OCI-LY1 (cell line): ENCODE measurements at regions not wholly inside any gene's neighbourhood (a gene's known extent, or its start where the extent isn't known, plus 50 kb on each side); places are given as distances from the start of the nearest gene placed in this dataset.
"Not testable (repeated sequence)": the region's sequence is repeated elsewhere in the genome, so short reads cannot be mapped to it uniquely, and the experiment has no call there.

Experiments
- H2AFZ ChIP-seq: fragments of 200-600 bp; sonication (generic), shearing (Covaris generic); 2 replicates; pipeline ENCODE4 v1.6.0; 2014; ENCODE audit warnings: antibody characterized with exemption, mild to moderate bottlenecking, low read length
- H3F3A ChIP-seq: fragments of 200-600 bp; sonication (generic), shearing (Covaris generic); 2 replicates; pipeline ENCODE4 v1.6.0; 2014; ENCODE audit warnings: mild to moderate bottlenecking, antibody characterized with exemption, low read length, moderate library complexity; ENCODE audit not compliant: insufficient read depth
- H3K27ac ChIP-seq: fragments of 200-600 bp; sonication (generic); 2 replicates; pipeline ENCODE4 v1.5.1; 2014; ENCODE audit warnings: low read length, mixed run types, mild to moderate bottlenecking, low read depth; ENCODE audit not compliant: poor library complexity, severe bottlenecking
- H3K27me3 ChIP-seq: fragments of 200-600 bp; sonication (generic); 2 replicates; pipeline ENCODE4 v1.6.0; 2014; ENCODE audit warnings: antibody characterized with exemption, mild to moderate bottlenecking, low read length, moderate library complexity; ENCODE audit not compliant: insufficient read depth
- H3K36me3 ChIP-seq: fragments of 200-600 bp; sonication (generic); 2 replicates; pipeline ENCODE4 v1.6.1; 2014; ENCODE audit warnings: mild to moderate bottlenecking, antibody characterized with exemption, low read length, moderate library complexity, mixed read lengths; ENCODE audit not compliant: insufficient read depth
- H3K4me1 ChIP-seq: fragments of 200-600 bp; sonication (generic); 2 replicates; pipeline ENCODE4 v1.5.1; 2014; ENCODE audit warnings: mild to moderate bottlenecking, low read length, moderate library complexity; ENCODE audit not compliant: insufficient read depth, severe bottlenecking
- H3K4me2 ChIP-seq: fragments of 200-600 bp; sonication (generic), shearing (Covaris generic); 2 replicates; pipeline ENCODE4 v1.6.1; 2014; ENCODE audit warnings: low read length
- H3K4me3 ChIP-seq: fragments of 200-600 bp; sonication (generic); 2 replicates; pipeline ENCODE4 v1.5.1; 2014; ENCODE audit warnings: low read length, low read depth, mild to moderate bottlenecking, mixed read lengths; ENCODE audit not compliant: poor library complexity, severe bottlenecking
- H3K79me2 ChIP-seq: fragments of 200-600 bp; shearing (Covaris generic); 2 replicates; pipeline ENCODE4 v1.6.1; 2016; ENCODE audit warnings: mixed run types, low read length, mixed read lengths; ENCODE audit not compliant: insufficient read depth
- H3K9ac ChIP-seq: fragments of 200-600 bp; sonication (generic), shearing (Covaris generic); 2 replicates; pipeline ENCODE4 v1.6.1; 2014; ENCODE audit warnings: mild to moderate bottlenecking, low read length, mixed read lengths
- H3K9me2 ChIP-seq: fragments of 200-600 bp; sonication (generic), shearing (Covaris generic); 2 replicates; pipeline ENCODE4 v1.6.1; 2014; ENCODE audit warnings: low read depth, mild to moderate bottlenecking, low read length, mixed read lengths
- H3K9me3 ChIP-seq: fragments of 200-600 bp; shearing (Covaris generic); 2 replicates; pipeline ENCODE4 v1.6.1; 2014; ENCODE audit warnings: low read length, mixed read lengths
- H4K20me1 ChIP-seq: fragments of 200-600 bp; sonication (generic), shearing (Covaris generic); 2 replicates; pipeline ENCODE4 v1.6.0; 2016; ENCODE audit warnings: mild to moderate bottlenecking, low read length; ENCODE audit not compliant: insufficient read depth
- EZH2 ChIP-seq: fragments of 200-600 bp; sonication (generic), shearing (Covaris generic); IDR thresholded peaks from 2 replicates; pipeline ENCODE4 v1.8.0; 2017; ENCODE audit warnings: borderline replicate concordance, mixed run types, mild to moderate bottlenecking, antibody characterized with exemption, low read length, moderate library complexity, mixed read lengths
- TF ChIP-seq, protein P1 (sequence below): fragments of 200-600 bp; sonication (generic), shearing (Covaris generic); IDR thresholded peaks from 2 replicates; pipeline ENCODE4 v1.5.1; 2017; ENCODE audit warnings: mild to moderate bottlenecking, antibody characterized with exemption, low read length, moderate library complexity, mixed read lengths

DNA sequence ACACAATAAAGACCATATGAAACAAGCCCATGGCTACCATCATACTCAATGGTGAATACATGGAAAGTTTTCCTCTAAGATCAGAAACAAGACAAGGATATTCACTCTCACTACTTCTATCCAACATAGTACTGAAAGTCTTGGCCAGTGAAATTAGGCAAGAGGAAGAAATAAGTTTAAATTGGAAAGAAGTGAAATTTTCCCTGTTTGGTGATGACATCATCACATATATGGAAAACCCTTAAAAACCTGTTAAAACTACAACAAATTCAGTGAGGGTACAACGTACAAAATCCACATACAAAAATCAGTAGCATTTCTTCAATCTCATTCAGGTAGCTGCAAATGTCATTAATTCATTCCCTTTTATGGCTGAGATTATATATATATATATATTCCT is 164.0 kb upstream of the IRS4 start:
- Histone ChIP-seq H3K4me3 (no peak overlapping the region), H3K9me3 (no peaks in the 10 kb centered on the region), H3K9me2 (no peaks in the 10 kb centered on the region), H3K4me1 (no peaks in the 10 kb centered on the region), H3K4me2 (no peak overlapping the region), H3F3A (no peaks in the 10 kb centered on the region), H3K79me2 (no peaks in the 10 kb centered on the region), H2AFZ (no peak overlapping the region), H3K9ac (no peak overlapping the region), H3K27ac (no peak overlapping the region), H3K36me3 (no peaks in the 10 kb centered on the region), H4K20me1 (no peaks in the 10 kb centered on the region), H3K27me3 (no peaks in the 10 kb centered on the region)
- TF ChIP-seq, protein P1, sequence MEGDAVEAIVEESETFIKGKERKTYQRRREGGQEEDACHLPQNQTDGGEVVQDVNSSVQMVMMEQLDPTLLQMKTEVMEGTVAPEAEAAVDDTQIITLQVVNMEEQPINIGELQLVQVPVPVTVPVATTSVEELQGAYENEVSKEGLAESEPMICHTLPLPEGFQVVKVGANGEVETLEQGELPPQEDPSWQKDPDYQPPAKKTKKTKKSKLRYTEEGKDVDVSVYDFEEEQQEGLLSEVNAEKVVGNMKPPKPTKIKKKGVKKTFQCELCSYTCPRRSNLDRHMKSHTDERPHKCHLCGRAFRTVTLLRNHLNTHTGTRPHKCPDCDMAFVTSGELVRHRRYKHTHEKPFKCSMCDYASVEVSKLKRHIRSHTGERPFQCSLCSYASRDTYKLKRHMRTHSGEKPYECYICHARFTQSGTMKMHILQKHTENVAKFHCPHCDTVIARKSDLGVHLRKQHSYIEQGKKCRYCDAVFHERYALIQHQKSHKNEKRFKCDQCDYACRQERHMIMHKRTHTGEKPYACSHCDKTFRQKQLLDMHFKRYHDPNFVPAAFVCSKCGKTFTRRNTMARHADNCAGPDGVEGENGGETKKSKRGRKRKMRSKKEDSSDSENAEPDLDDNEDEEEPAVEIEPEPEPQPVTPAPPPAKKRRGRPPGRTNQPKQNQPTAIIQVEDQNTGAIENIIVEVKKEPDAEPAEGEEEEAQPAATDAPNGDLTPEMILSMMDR: no peak
- no peak for TF ChIP-seq EZH2

DNA sequence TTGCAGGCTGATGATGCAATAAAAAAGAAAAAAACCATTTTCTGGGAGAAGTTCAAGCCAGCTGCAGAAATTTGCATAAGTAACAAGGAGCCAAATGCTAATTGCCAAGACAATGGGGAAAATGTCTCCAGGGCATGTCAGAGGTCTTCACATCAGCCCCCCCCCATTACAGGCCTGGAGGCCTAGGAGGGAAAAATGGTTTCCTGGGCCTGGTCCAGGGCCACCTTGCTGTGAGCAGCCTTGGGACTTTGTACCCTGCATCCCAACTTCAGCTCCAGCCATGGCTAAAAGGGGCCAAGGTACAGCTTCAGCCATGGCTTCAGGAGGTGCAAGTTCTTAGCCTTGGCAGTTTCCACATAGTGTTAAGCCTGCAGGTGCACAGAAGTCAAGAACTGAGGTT is 160.0 kb upstream of the IRS4 start:
- H3K79me2 ChIP-seq, H3K9me3 ChIP-seq, H3K36me3 ChIP-seq, H3K4me1 ChIP-seq, H2AFZ ChIP-seq, H3K27me3 ChIP-seq, H3K27ac ChIP-seq, H3K4me2 ChIP-seq, H4K20me1 ChIP-seq, H3K4me3 ChIP-seq, H3K9me2 ChIP-seq, H3K9ac ChIP-seq, H3F3A ChIP-seq: not testable (repeated sequence)

DNA sequence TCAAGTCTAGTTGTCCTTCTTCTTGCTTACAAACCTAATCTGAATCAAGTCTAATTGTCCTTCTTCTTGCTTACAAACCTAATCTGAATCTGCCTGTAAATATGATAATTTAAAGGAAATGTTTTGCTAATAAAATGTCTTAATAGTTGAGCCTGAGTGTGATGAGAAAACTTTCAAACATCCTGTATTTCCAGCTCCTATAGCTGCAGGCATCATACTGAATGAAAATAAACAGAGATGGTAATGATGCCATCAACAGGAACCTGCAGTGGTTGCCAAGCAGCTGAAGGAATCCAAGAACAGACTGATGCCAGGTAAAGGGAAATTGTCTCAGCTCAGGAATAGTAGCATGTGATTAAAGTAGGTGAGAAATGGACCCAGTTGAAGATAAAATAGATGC is 156.1 kb upstream of the IRS4 start:
- H2AFZ ChIP-seq: no peak overlapping the region
- H4K20me1 ChIP-seq: no peaks in the 10 kb centered on the region
- H3K4me1 ChIP-seq: no peaks in the 10 kb centered on the region
- no peaks in the 10 kb centered on the region for H3K36me3 ChIP-seq
- H3K4me3 ChIP-seq: no peak overlapping the region
- no peak overlapping the region for H3K9ac ChIP-seq
- no peaks in the 10 kb centered on the region for H3F3A ChIP-seq
- no peaks in the 10 kb centered on the region for H3K9me2 ChIP-seq
- no peak overlapping the region for H3K4me2 ChIP-seq
- H3K79me2 ChIP-seq: no peaks in the 10 kb centered on the region
- H3K9me3 ChIP-seq: no peaks in the 10 kb centered on the region
- H3K27me3 ChIP-seq: no peaks in the 10 kb centered on the region
- no peak for TF ChIP-seq EZH2
- TF ChIP-seq, protein P1: no peak
- no peak overlapping the region for H3K27ac ChIP-seq

DNA sequence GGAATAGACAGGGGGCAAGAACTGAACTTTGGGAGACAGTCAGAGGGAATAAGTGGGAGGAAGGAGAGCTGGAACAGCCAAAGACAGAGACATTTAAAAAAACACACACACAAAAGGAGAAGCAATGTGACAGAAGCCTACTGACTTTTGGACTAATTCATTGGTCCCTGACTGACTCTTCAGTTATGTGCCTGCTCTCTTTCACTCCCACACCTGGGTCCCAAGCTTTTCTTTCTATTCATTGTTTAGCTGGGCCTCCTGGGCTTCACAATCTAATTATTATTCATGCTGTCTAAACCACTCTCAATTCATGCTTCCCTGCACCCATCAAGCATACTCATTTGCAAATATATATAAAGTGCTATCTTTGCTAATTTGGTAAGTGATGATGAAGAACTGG is 139.2 kb upstream of the IRS4 start:
- Histone ChIP-seq H3K4me2 (no peak overlapping the region), H3K36me3 (no peaks in the 10 kb centered on the region), H3K4me1 (no peaks in the 10 kb centered on the region), H3K9me2 (no peaks in the 10 kb centered on the region), H3K27ac (no peak overlapping the region), H3K9ac (no peak overlapping the region), H3K27me3 (no peaks in the 10 kb centered on the region), H3F3A (no peaks in the 10 kb centered on the region), H3K79me2 (no peaks in the 10 kb centered on the region), H3K9me3 (no peaks in the 10 kb centered on the region), H4K20me1 (no peaks in the 10 kb centered on the region), H2AFZ (no peak overlapping the region), H3K4me3 (no peak overlapping the region)
- no peak for TF ChIP-seq EZH2
- TF ChIP-seq, protein P1: no peak

DNA sequence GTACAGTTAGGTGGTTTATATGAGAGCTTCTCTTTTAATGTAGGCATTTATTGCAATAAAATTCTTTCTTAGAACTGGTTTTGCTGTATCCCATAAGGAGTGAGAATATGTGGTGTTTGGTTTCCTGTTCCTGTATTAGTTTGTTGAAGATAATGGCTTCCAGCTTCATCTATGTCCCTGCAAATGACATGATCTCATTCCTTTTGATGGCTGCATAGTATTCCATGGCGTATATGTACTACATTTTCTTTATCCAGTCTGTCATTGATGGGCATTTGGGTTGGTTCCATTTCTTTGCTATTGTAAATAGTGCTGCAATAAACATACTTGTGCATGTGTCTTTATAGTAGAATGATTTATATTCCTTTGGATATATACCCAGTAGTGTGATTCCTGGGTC is 106.7 kb upstream of the IRS4 start:
- not testable (repeated sequence) for H4K20me1 ChIP-seq, H3K4me2 ChIP-seq, H3K9ac ChIP-seq, H3K27ac ChIP-seq, H3K4me1 ChIP-seq, H3K27me3 ChIP-seq, H3K9me3 ChIP-seq, H3K9me2 ChIP-seq, H3K4me3 ChIP-seq, H3K79me2 ChIP-seq, H3F3A ChIP-seq, H2AFZ ChIP-seq, H3K36me3 ChIP-seq
